HG03039 (cell line): ENCODE measurements at regions not wholly inside any gene's neighbourhood (a gene's known extent, or its start where the extent isn't known, plus 50 kb on each side); places are given as distances from the start of the nearest gene placed in this dataset.

Experiments used
- ATAC-seq: cut with Tn5 transposase; IDR thresholded peaks from one replicate; pipeline ENCODE4 v1.9.1; 2021; ENCODE audit warnings: mild to moderate bottlenecking, moderate library complexity; ENCODE audit not compliant: unreplicated experiment

DNA sequence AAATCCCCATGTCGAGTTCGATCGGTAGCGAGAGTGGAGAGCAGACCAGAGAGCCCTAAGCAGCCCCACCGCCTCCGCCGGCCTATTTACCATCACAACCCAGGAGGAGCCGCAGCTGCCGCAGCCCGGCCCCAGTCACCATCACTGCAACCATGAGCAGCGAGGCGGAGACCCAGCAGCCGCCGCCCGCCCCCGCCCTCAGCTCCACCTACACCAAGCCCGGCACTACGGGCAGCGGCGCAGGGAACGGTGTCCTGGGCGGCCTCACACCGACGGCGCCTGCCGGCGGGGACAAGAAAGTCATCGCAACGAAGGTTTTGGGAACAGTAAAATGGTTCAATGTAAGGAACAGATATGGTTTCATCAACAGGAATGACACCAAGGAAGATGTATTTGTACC lies 89.5 kb upstream of the TPM1 start:
- no peak for ATAC-seq

DNA sequence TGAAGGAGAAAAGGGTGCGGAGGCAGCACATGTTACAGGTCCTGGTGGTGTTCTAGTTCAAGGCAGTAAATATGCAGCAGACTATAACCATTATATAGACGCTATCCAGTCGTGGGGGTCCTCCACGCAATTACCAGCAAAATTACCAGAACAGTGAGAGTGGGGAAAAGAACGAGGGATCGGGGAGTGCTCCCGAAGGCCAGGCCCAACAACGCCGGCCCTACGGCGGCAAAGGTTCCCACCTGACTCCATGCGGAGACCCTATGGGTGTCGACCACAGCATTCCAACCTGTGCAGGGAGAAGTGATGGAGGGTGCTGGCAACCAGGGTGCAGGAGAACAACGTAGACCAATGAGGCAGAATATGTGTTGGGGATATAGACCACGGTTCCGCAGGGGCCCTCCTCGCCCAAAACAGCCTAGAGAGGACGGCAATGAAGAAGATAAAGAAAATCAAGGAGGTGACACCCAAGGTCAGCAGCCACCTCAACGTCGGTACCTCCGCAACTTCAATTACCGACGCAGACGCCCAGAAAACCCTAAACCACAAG lies 89.0 kb upstream of the TPM1 start:
- no peak for ATAC-seq

DNA sequence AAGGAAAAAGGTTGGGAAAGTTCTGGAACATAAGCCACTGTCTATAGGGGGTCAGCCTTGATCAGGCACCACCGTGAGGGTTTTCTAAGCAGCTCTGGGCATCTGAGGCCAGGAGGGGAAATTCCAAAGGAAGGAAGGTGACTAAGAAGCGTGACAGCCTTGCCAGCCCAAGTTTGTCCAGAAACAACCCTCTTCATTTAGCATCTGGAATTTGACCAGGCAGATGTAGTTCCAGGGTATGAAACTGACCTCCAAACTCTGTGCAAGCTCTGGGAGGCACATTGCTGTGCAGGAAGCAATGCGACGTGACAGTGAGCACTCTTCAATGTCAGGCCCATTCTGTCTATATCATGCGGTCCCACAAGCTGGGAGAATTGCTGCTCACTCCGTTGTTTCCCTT lies 85.4 kb upstream of the TPM1 start:
- ATAC-seq: no peak

DNA sequence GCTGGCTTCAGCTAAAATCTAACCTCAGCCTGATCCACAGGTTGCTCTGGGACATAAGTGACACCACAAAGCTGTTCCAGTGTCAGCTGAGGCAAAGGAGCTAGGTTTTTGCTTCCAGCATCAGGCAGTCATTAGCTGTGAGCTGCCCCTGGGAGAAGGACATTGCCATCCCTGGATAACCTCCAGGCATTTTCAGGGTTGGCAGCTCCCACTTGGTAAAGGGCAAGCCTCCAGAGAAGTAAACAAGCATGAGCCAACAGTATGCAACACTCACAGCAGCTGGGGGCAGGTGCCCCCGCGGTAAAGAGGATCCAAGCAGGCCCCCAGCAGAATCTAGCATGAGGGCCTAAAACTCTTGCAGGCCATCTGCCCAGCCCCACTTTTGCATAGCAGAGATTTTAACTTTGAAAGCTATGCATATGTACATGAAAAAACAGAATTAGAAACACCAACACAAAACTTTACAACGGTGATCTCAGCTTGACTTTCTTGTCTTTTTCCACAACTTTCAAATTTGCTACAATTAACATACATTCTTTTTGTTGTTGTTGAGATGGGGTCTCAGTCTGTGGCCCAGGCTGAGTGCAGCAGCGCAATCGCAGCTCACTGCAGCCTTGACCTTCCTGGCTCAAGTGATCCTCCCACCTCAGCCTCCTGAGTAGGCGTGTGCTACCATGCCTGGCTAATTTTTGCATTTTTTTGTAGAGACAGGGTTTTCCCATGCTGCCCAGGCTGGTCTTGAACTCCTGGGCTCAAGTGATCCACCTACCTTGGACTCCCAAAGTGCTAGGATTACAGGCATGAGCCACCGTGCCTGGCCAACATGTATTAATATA lies 83.8 kb upstream of the TPM1 start:
- no peak for ATAC-seq

DNA sequence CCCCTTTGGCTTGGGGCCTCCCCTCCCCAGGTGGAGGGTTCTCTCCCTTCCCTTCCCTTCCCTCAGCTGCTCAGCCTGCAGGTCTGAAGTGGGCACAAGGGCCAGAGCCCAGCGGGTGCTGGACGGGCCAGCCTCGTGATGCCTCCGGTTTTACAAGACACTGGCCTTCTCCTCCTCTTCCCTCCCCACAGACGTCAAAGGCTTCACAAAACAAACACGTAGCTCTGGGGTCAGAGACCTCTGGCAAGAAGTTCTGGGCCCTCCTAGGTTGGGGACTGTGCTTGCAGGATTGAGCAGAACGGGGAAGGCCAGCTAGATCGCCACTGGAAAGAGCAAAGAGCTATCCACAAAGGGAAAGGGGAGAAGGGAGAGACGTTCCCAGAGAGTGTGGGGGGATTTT lies 81.4 kb upstream of the TPM1 start:
- ATAC-seq: no peak

DNA sequence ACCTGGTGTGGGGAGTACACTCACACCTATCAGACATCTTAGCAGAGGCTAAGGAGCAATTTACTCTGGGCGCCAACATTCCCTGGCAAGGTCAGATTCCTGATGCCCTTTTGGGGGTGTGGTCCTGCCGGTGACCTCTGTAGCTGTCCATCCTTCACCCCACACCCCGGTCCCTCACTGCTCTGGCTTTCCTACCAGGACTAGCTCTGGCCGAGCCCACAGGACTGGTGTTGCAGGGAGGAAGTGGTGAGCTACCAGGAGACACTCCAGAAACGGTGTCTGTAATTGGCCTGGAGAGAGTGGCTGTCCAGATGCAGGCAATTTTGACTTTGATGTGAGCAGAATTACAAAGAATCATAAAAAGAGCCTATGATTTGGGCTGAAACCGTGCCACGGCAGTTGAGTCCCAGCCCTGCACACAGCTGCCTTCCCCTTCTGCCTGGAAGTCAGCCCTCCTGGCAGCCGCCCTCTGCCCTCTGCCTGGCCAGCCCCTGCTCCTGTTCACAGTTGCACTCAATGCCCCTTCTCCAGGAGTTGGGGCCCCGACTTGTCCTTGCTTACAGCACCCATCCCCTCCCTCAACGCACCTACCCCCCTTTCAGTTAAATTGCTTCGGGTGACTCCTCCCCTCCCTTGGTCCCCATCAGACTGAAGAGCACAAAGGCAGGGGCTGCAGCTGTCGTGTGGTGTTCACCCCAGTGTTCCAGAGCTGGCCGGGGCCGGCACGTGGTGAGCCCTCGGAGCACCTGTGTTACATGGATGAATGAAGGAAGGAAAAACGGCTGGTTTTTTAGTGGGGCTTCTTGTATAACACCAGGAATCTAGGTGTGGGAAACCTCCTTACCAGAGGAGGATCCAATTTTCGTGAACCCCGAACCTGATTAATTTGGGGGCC lies 80.2 kb upstream of the TPM1 start:
- no peak for ATAC-seq

DNA sequence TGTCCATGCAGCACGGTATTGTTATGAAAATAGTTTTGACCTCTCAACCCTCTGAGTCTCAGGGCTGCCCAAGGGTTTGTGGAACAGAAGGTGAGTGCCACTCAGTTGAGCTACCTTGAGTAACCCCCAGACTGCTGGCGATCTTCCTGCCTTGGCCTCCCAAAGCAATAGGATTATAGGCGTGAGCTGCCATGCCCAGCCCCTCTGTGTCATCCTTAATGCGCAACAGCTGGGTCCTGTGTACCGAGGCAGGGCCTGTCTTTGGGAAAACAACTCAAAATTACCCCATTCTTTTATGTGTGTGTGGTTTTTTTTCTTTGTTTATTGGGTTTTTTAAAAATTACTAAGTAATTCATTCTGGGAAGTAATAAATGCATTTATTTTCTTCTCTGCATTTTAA lies 78.3 kb upstream of the TPM1 start:
- ATAC-seq: no peak

DNA sequence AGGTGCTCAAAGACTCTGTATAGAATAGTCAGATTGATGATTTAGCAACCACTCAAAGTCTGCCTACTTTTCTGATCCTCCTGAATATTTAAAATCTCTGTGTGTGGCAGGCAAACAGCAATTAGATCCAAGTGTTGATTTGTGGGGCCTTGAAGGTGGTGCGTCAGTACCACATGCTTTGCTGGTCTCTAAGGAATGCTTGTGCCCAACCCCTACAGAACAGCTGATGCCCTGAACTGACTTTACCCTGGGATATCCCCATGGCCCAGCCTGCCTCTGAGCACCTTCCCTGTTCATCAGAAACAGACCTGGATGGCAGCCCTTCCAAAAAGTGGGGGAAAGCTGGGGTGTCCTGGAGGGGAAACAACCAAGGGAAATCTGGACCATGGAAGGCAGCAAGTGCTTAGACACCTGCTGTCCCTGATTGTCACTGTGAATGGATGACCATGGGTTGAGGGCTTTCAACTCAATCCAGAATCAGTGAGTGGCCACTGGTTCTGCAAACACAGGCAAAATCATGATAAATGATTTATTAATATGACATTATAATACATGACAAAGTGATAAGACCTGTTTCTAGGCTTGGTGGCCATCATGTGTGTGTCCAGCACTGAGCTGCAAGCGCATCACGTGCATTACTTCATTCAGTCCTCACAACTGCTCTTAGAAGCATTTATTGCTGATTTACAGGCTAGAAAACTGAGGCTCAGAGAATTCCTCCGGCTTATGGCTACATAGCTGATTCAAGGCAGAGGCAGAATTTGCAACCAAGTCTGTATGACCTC lies 76.1 kb upstream of the TPM1 start:
- no peak for ATAC-seq

DNA sequence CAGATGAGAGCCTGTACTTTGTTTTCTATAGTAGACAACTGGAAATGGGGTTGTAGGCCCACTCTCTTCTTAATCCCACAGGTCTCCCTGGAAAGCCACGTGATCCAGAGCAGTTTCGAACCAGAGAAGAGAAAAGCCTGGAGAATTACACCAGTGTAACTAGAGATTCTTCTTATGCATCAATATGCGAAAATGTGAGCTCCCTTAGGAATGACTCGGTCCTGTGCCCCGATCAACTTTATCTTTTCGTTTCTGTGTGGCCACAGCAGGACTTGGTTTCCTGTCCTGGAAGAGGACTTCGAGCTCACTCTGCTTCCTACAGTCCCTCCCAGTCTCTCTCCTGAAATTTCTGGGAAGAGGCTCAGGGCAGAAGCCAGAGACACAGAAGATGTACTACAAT lies 73.8 kb upstream of the TPM1 start:
- ATAC-seq: no peak

DNA sequence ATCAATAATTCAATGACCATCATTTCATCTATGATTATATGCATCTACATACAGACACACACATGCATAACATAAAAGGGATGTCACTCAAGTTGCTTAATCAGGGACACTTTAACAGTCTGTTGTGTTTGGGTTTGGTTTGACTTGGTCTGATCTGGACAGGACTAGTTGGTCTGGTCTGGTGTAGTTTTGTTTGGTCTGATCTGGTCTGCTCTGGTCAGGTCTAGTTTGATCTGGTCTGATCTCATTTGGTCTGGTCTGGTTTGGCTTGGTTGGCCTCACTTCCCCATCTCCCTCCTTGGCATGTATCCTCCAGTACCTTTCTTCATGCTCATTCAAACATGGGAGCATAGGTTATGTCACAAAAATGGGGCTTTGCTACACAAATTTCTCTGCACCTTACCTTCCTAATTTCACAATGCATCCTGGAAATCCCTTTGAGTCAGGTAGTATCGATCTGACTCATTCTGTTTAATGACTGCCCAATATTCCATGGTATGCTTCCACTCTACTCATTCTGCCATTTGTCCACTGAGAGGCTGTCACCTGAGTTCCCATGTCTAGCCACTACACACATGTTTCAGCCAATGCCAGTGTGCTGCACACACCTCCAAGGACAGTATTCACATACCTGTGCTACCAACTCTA lies 73.0 kb upstream of the TPM1 start:
- ATAC-seq: no peak

DNA sequence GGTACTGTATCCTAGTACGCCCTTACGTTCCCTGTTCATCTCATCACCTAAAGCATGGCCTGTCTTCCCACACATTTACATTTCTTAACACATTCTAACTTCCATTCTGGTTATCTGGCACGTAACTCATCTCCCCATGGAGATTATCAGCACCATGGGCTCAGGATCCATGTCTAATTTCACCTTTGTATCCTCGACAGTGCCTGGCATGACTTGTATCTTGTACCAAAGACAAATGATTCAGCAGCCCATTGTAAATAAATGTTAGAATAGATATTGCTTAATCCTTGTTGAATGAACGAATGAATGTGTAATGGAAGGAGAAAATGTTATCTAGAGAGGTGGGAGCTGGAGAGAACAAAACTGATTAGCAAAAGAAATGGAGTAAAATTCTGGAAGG lies 69.7 kb upstream of the TPM1 start:
- ATAC-seq: no peak

DNA sequence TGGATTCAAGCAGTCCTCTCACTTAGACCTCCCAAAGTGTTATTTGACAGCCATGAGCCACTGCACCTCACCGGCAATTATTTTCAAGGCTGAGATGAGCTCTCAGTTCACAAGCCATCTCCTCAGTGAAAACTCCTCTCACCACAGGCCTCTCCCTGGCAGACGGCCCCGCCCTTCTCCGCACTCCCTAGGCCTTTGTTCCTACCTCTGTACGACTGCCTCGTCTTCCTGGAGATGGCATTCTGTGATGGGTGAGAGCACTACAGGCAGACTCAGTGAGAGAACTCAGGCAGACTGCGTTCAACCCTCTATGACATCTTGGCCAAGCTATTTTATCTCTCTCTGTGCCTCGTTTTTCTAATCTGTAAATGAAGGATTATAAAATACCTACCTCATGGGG lies 67.0 kb upstream of the TPM1 start:
- no peak for ATAC-seq

DNA sequence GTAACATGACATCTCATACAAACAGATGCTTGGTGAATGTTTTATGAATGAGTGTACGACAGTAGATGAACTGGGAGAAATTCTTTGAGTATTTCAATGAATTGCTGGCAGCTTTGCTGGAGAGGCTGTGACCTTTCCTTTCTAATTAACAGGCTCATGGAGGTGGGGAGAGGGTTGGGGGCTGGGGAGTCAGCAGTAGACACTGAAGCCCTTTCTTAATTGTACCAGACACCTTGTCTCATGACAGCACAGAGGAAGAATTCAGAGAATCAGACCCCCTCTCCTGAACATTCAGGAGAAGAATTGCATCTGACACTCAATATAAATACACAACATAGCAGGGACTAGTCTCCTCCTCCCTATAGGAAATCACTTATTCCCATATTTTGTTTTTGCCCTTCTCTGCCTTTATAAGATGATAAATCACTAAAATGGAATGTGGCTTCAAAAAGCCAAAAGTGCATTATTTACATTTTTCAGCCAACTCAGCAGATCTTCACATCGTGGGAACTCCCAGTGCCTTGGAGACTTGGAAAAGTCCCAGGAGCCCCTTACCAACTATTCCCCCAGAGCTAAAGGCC lies 66.2 kb upstream of the TPM1 start:
- ATAC-seq: no peak

DNA sequence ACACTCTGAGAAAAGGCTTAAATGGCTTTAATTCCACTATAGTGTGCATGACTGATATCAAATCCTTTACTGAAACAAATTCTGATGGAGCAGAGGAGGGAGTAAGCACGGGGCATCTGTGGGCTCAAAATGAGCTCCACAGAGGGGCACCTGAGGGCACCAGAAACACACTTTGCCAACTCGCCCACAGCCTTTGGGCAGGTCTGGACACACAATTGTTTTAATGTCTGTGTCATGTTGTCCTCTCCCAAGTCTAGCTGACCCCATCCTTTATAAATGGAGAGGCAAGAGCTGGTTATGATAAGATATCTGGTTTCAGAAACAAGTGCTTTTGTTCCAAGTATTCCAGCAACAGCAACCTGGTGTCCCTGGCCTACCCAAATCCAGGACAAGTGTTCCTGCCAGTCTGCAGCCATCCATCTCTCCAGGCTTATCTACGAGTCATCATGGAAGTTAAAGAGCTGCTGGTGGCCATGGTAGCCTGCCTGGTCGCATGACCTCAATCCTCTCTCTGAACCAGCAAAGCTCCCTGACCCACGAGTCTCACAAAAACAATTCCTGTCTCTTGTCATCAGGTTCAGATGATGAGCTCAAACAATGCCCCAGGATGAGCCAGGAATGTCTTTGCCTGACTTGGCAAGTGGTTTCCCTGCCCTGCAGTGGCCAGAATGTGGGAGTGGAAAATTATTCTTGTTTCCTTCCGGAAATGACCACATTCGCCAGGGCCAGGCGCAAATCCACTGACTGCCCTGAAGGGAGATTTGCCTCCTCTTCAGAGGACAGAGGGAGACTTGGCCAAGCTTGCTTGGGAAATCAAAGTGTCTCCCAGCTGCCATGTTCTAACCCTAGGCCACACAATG lies 64.4 kb upstream of the TPM1 start:
- ATAC-seq: no peak

DNA sequence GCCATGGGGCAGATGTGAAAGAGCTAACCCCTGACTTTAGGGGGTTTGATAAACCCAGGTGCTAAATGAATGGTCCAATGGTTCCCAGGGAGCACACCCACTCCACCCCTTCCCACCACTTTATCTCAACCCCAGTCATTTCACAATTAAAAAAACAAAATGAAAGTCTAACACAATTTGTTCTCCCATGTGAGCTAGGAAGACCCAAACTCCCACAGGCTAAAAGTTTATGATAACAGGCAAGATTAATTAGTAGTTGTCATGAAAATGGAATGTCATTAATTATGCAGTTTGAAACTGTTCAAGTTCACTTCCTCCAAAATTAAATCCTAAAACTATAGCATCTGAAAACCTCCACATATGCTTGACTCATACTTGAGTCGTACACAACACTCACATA lies 63.3 kb upstream of the TPM1 start:
- ATAC-seq: no peak

DNA sequence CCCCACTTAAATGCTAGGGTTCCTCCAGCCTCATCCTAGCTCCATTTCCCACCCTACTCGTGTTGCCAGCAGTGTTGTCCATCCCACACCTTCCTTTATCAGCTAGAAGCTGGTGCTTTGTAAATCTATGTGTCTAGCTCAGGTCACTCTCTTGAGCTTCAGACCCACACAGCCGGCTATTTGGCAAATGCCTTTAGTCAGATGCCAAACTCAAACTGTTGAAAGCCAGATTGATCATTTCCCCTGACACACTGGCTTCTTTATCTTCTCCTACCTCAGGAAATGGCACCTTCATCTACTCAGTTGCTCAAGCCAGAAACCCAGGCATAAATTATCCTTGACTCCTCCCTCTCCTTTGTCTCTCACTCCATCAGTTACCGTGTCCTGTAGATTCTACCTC lies 61.5 kb upstream of the TPM1 start:
- ATAC-seq: no peak

DNA sequence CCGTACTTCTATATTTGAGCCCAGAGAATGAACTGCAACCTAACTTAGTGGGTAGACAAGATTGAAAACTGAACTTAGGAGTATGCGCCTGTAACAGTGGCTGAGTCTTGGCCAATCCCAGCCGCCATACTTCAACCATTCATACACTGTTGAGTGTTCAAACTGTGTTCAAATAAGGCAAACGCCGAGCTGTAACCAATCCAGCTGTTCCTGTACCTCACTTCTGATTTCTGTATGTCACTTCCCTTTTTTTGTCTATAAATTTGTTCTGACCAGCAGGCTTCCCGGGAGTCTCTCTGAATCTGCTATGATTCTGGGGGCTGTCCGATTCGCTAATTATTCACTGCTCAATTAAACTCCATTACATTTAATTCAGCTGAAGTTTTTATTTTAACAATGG lies 58.6 kb upstream of the TPM1 start:
- no peak for ATAC-seq

DNA sequence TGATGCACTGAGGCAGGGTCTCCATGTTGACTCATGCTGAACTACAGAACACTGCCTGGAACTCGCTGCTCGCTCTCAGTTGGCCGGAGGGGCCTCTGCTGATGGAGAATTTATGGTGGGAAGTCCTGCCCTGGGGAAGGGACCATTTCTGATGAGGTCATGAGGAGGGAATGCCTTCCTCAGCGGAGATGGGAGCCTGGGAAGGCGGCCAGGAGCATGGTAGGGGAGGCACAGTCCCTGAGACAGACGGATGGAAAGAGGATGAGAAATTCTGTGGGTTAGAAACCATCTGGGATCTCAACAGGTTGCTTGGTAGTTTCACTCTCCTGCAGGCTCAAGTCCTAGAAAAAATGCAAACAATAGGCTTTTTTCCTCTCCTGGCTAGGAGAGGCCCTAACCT lies 56.8 kb upstream of the TPM1 start:
- no peak for ATAC-seq

DNA sequence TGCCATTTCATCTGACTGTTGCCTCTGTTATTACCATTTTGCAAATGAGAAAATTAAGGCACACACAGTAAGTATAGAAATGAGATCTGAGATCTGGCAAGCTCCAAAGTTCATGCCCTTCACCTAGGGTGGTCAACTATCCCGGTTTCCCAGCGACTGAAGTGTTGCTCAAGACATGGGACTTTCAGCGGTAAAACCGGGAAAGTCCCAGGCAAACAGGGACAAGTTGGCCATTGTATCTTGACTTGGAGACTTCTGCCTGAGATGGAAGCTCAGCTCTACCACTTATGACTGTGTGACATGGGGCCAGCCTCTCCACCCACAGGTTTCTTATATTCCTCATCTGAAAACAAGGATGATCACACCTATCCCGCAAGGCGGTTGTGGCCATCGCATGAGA lies 55.6 kb upstream of the TPM1 start:
- ATAC-seq: no peak
